CD14-positive monocyte (primary cell): ENCODE measurements at regions not wholly inside any gene's neighbourhood (a gene's known extent, or its start where the extent isn't known, plus 50 kb on each side); places are given as distances from the start of the nearest gene placed in this dataset.

Experiments
- DNase-seq, 3 donors: peaks; one replicate each; pipeline ENCODE4 v3.0.0-alpha.2; 2011 to 2022
- H2AFZ ChIP-seq: 2 replicates; pipeline ENCODE4 v1.6.0; 2012; ENCODE audit warnings: mild to moderate bottlenecking, low read depth, low read length, inconsistent platforms; ENCODE audit not compliant: insufficient read depth, poor library complexity, severe bottlenecking
- H3K27ac ChIP-seq, 2 donors: 1 replicate in 1 of 2; 2 replicates in 1 of 2; pipeline ENCODE4 v1.5.1; 2012 to 2013; ENCODE audit warnings: low read length in 2 of 2, control low read depth in 1 of 2, inconsistent platforms in 1 of 2, low read depth in 1 of 2, mild to moderate bottlenecking in 1 of 2
- H3K27me3 ChIP-seq, 2 donors: one replicate each; pipeline versions ENCODE4 v1.6.0 to v1.6.1; 2011 to 2013; ENCODE audit warnings: low read length in 2 of 2; ENCODE audit not compliant: control insufficient read depth in 2 of 2, insufficient read depth in 2 of 2
- H3K36me3 ChIP-seq, 2 donors: replicated peaks in 1 of 2; 1 replicate in 1 of 2; 2 replicates in 1 of 2; pipeline versions ENCODE4 v1.5.1 to v1.6.1; 2012 to 2013; ENCODE audit warnings: low read length in 2 of 2, control low read depth in 1 of 2, inconsistent platforms in 1 of 2, mild to moderate bottlenecking in 1 of 2; ENCODE audit not compliant: insufficient read depth in 2 of 2, control insufficient read depth in 1 of 2
- H3K4me1 ChIP-seq, 2 donors: 1 replicate in 1 of 2; 2 replicates in 1 of 2; pipeline versions ENCODE4 v1.5.1 to v1.6.1; 2012 to 2013; ENCODE audit warnings: low read length in 2 of 2, control low read depth in 1 of 2, inconsistent platforms in 1 of 2, mild to moderate bottlenecking in 1 of 2, moderate library complexity in 1 of 2; ENCODE audit not compliant: insufficient read depth in 2 of 2, control insufficient read depth in 1 of 2
- H3K4me2 ChIP-seq: replicated peaks from 2 replicates; pipeline ENCODE3; 2012; ENCODE audit warnings: low read length, moderate library complexity, mild to moderate bottlenecking; ENCODE audit not compliant: poor library complexity, severe bottlenecking; ENCODE audit errors: extremely low read depth
- H3K4me3 ChIP-seq, 3 experiments: fragments of 200-600 bp in 1 of 3; sonication (generic) in 1 of 3; replicated peaks in 1 of 3; 1 replicate in 2 of 3; 2 replicates in 1 of 3; pipeline ENCODE4 v1.5.1; 2011 to 2013; ENCODE audit warnings: low read length in 3 of 3, mild to moderate bottlenecking in 3 of 3, control low read depth in 2 of 3, low read depth in 2 of 3, inconsistent platforms in 1 of 3, moderate library complexity in 1 of 3
- H3K79me2 ChIP-seq: 2 replicates; pipeline ENCODE4 v1.6.0; 2012; ENCODE audit warnings: mild to moderate bottlenecking, control low read depth, inconsistent platforms, low read length, moderate library complexity; ENCODE audit not compliant: insufficient read depth
- H3K9ac ChIP-seq: 2 replicates; pipeline ENCODE4 v1.6.0; 2017; ENCODE audit warnings: low read length, mild to moderate bottlenecking; ENCODE audit not compliant: insufficient read depth, poor library complexity, severe bottlenecking
- H3K9me3 ChIP-seq, 2 donors: replicated peaks in 1 of 2; 1 replicate in 1 of 2; 2 replicates in 1 of 2; pipeline versions ENCODE4 v1.5.1 to v1.6.1; 2012 to 2013; ENCODE audit warnings: low read length in 2 of 2, control low read depth in 1 of 2; ENCODE audit not compliant: control insufficient read depth in 1 of 2, insufficient read depth in 1 of 2
- H4K20me1 ChIP-seq: 2 replicates; pipeline ENCODE4 v1.6.0; 2012; ENCODE audit warnings: mild to moderate bottlenecking, low read length, control low read depth, moderate library complexity; ENCODE audit not compliant: insufficient read depth
- H3K27ac Mint-ChIP-seq, 7 donors: one replicate each; pipeline ENCODE4 v1.8.0; 2020; ENCODE audit warnings: mild to moderate bottlenecking in 7 of 7, mixed read lengths in 7 of 7, moderate library complexity in 6 of 7, inconsistent platforms in 2 of 7
- H3K27me3 Mint-ChIP-seq, 3 donors: one replicate each; pipeline ENCODE4 v1.8.0; 2021 to 2022; ENCODE audit warnings: low read depth in 3 of 3, mild to moderate bottlenecking in 3 of 3, mixed read lengths in 3 of 3, moderate library complexity in 3 of 3, inconsistent platforms in 1 of 3
- H3K36me3 Mint-ChIP-seq, 2 donors: one replicate each; pipeline ENCODE4 v1.8.0; 2020; ENCODE audit warnings: mixed read lengths in 2 of 2, inconsistent platforms in 1 of 2, mild to moderate bottlenecking in 1 of 2
- H3K4me1 Mint-ChIP-seq: one replicate; pipeline ENCODE4 v1.8.0; 2020; ENCODE audit warnings: mild to moderate bottlenecking, mixed read lengths
- H3K4me3 Mint-ChIP-seq, 2 donors: one replicate each; pipeline ENCODE4 v1.8.0; 2020; ENCODE audit warnings: mild to moderate bottlenecking in 2 of 2, mixed read lengths in 2 of 2, moderate library complexity in 1 of 2
- H3K9me3 Mint-ChIP-seq, 7 donors: one replicate each; pipeline ENCODE4 v1.8.0; 2020 to 2022; ENCODE audit warnings: mixed read lengths in 7 of 7, mild to moderate bottlenecking in 6 of 7, moderate library complexity in 6 of 7, inconsistent platforms in 2 of 7
- WGBS: methylation state at CpG from one replicate; pipeline ENCODE4 v1.1.5; 2013; ENCODE audit warnings: missing lambda C conversion rate; ENCODE audit not compliant: insufficient coverage; 5-methylcytosine and 5-hydroxymethylcytosine counted together
- intact Hi-C, 2 donors: fragments of 100-400 bp; cut with micrococcal nuclease; formaldehyde crosslinking; loops; one replicate each; pipeline versions ENCODE4 v1.15.0 to v1.15.1; 2023
- TF ChIP-seq, protein P1 (sequence below): fragments of 200-600 bp; IDR thresholded peaks from one replicate; pipeline ENCODE4 v1.8.0; 2022; ENCODE audit warnings: antibody characterized with exemption, mild to moderate bottlenecking

DNA sequence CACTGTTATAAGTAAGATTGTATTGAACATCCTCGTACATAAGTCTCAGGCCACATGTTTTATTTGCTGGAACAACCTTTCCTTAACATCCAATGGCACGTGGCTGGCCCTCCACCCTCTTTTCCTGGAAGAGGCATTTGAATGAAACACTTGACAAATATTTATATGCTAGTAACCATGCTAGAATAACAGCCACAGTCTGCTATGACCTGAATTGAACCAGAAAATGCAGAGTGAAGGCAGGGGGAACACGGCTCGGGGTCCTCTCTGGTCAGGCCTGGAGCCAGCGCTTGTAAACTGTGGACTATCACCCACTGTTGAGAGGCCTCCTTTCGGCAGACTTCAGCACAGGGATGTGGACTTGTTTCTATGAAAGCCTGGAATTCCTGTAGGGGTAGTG lies 198.2 kb upstream of the COPS8 start:
- H3K4me1 Mint-ChIP-seq = peaks cover 7% of the 10 kb centered on the region
- peaks cover 2 to 21% (median 10%) of the 10 kb centered on the region in 3 donors for H3K27me3 Mint-ChIP-seq
- no peak overlapping the region for H3K9ac ChIP-seq
- no peaks in the 10 kb centered on the region for H4K20me1 ChIP-seq
- DNase-seq = no peak
- H3K4me2 ChIP-seq = no peak overlapping the region
- no peak overlapping the region for H3K4me3 ChIP-seq
- H3K79me2 ChIP-seq = no peaks in the 10 kb centered on the region
- peaks cover 10% of the 10 kb centered on the region in 2 donors for H3K4me1 ChIP-seq
- no peaks in the 10 kb centered on the region for H3K27me3 ChIP-seq
- TF ChIP-seq, protein P1, sequence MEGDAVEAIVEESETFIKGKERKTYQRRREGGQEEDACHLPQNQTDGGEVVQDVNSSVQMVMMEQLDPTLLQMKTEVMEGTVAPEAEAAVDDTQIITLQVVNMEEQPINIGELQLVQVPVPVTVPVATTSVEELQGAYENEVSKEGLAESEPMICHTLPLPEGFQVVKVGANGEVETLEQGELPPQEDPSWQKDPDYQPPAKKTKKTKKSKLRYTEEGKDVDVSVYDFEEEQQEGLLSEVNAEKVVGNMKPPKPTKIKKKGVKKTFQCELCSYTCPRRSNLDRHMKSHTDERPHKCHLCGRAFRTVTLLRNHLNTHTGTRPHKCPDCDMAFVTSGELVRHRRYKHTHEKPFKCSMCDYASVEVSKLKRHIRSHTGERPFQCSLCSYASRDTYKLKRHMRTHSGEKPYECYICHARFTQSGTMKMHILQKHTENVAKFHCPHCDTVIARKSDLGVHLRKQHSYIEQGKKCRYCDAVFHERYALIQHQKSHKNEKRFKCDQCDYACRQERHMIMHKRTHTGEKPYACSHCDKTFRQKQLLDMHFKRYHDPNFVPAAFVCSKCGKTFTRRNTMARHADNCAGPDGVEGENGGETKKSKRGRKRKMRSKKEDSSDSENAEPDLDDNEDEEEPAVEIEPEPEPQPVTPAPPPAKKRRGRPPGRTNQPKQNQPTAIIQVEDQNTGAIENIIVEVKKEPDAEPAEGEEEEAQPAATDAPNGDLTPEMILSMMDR = no peak
- no peak overlapping the region for H3K27ac ChIP-seq
- H3K27ac Mint-ChIP-seq = no peak overlapping the region
- H3K4me3 Mint-ChIP-seq = no peak overlapping the region
- WGBS = 100% methylated on average over 2 of the region's 6 CpGs
- peaks cover 4 to 12% of the 10 kb centered on the region in 2 donors for H3K9me3 ChIP-seq
- peaks cover 0 to 4% of the 10 kb centered on the region in 2 donors for H3K36me3 Mint-ChIP-seq
- intact Hi-C loops = no loop called here
- no peak overlapping the region for H2AFZ ChIP-seq
- H3K36me3 ChIP-seq = no peaks in the 10 kb centered on the region
- H3K9me3 Mint-ChIP-seq = peaks cover 3 to 21% (median 13%) of the 10 kb centered on the region in 7 donors

DNA sequence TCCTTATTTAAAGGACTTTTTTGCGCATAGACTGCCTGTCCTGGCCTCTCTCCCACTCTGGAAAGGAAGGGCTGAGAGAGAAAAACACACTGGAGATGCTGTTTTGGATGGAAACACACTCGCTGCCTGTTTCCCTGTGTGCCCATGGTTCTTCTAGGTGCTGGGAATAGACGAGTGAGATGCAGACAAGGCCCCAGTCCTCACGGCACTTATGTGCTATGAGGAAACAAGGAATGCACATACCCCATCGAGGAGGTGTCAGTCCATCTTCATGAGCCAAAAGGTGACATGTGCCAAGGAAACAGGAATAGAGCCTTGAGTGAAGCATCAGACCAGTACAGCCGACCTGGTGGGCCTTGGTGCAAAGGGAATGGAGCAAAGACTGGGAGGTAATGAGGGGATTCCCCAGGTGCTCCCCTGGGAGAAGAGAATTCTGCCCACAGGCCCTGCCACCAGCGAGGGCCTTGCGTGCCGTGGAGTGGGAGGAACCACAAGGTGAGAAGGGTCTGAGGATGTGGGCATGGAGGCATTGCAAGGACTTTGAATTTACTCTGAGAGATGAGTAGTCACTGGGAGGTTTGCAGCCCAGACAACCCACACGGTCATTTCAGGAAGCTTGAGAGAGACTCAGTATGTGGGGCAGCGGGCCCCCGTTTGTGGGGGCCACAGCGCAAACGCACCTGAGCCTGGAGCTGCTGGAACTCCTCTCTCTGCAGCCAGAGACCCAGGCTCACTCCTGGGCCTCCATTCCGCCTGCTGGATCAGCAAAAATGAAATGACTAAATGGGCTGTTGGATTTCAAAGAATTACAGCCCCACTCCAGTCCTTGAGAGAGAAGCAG lies 197.5 kb upstream of the COPS8 start:
- Histone ChIP-seq H3K4me1 (peaks cover 10% of the 10 kb centered on the region in 2 donors), H2AFZ (no peak overlapping the region), H4K20me1 (no peaks in the 10 kb centered on the region), H3K9me3 (peaks cover 4 to 12% of the 10 kb centered on the region in 2 donors), H3K36me3 (no peaks in the 10 kb centered on the region), H3K4me2 (no peak overlapping the region), H3K27ac (no peak overlapping the region), H3K9ac (no peak overlapping the region), H3K27me3 (no peaks in the 10 kb centered on the region), H3K4me3 (no peak overlapping the region), H3K79me2 (no peaks in the 10 kb centered on the region)
- DNase-seq = no peak
- 91% methylated on average over 15 of the region's 15 CpGs for WGBS
- TF ChIP-seq, protein P1 = no peak
- Mint-ChIP-seq H3K36me3 (peaks cover 0 to 4% of the 10 kb centered on the region in 2 donors), H3K4me1 (peaks cover 7% of the 10 kb centered on the region), H3K4me3 (peak overlapping the region in 1 of 2 donors; percentile 2), H3K27me3 (peaks cover 2 to 16% (median 10%) of the 10 kb centered on the region in 3 donors), H3K27ac (no peak overlapping the region), H3K9me3 (peaks cover 3 to 21% (median 13%) of the 10 kb centered on the region in 7 donors)
- intact Hi-C loops = no loop called here
